ENCODE measurements at regions not wholly inside any gene's neighbourhood (a gene's known extent, or its start where the extent isn't known, plus 50 kb on each side); places are given as distances from the start of the nearest gene placed in this dataset.

GRCh38 chr5:167156446-167156845, 1135.0 kb upstream of the WWC1 start:
- no peak for DNase-seq

- DNase-seq = no peak
Observed at GRCh38 chr5:167158588-167158987, 1132.9 kb upstream of the WWC1 start.

GRCh38 chr5:167160388-167160787, 1131.1 kb upstream of the WWC1 start:
- no peak for DNase-seq

- DNase-seq = no peak
Observed at GRCh38 chr5:167166696-167167095, 1124.7 kb upstream of the WWC1 start.

GRCh38 chr5:167167191-167167795, 1124.2 kb upstream of the WWC1 start:
- DNase-seq = no peak

- DNase-seq = no peak
Observed at GRCh38 chr5:167168971-167169370, 1122.5 kb upstream of the WWC1 start.

- DNase-seq = no peak
Observed at GRCh38 chr5:167171056-167171455, 1120.4 kb upstream of the WWC1 start.

- no peak for DNase-seq
Observed at GRCh38 chr5:167177736-167178135, 1113.7 kb upstream of the WWC1 start.

- no peak for DNase-seq
Observed at GRCh38 chr5:167180906-167181305, 1110.5 kb upstream of the WWC1 start.

- no peak for DNase-seq
Observed at GRCh38 chr5:167205881-167206280, 1085.6 kb upstream of the WWC1 start.

GRCh38 chr5:167207081-167207480, 1084.4 kb upstream of the WWC1 start:
- no peak for DNase-seq

GRCh38 chr5:167208911-167209310, 1082.5 kb upstream of the WWC1 start:
- DNase-seq = no peak

GRCh38 chr5:167217097-167217743, 1074.2 kb upstream of the WWC1 start:
- DNase-seq = no peak

- no peak for DNase-seq
Observed at GRCh38 chr5:167219298-167219697, 1072.1 kb upstream of the WWC1 start.

GRCh38 chr5:167226386-167226785, 1065.1 kb upstream of the WWC1 start:
- no peak for DNase-seq

GRCh38 chr5:167228134-167228533, 1063.3 kb upstream of the WWC1 start:
- DNase-seq = no peak

- no peak for DNase-seq
Observed at GRCh38 chr5:167229751-167230150, 1061.7 kb upstream of the WWC1 start.

- DNase-seq = no peak
Observed at GRCh38 chr5:167230414-167230813, 1061.0 kb upstream of the WWC1 start.

- DNase-seq = no peak
Observed at GRCh38 chr5:167232675-167233311, 1058.7 kb upstream of the WWC1 start.

GRCh38 chr5:167233507-167234220, 1057.8 kb upstream of the WWC1 start:
- no peak for DNase-seq

- DNase-seq = no peak
Observed at GRCh38 chr5:167241436-167242067, 1049.9 kb upstream of the WWC1 start.

- DNase-seq = no peak
Observed at GRCh38 chr5:167242701-167243100, 1048.7 kb upstream of the WWC1 start.

GRCh38 chr5:167243463-167243862, 1048.0 kb upstream of the WWC1 start:
- no peak for DNase-seq
